ENCODE measurements at regions not wholly inside any gene's neighbourhood (a gene's known extent, or its start where the extent isn't known, plus 50 kb on each side); places are given as distances from the start of the nearest gene placed in this dataset.

- DNase-seq: no peak
These were observed 214.6 kb upstream of the KLF6 start for GRCh38 chr10:3999642-4000041.

DNA sequence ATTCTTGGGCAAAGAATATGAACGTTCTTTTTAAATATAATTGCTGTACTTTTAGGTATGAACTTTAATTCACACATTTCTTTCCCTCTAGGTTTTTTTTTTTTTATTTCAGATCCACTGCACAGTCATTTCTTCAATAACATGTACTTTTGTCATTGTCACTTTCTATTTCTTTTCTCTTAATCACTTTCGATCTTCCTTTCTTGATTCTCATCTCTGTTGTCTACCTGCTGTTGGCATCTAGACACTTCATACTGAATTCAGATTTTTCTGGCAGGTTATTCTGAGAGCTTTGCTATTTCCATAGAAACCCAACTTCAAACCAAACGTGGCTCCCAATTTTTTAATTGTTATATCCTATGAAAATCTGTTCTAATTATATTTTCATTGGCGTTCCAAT is 211.7 kb upstream of the KLF6 start:
- DNase-seq: no peak

- no peak for DNase-seq
These were observed 210.5 kb upstream of the KLF6 start for GRCh38 chr10:3995302-3996210.

GRCh38 chr10:3992382-3993178 is 207.6 kb upstream of the KLF6 start:
- DNase-seq: no peak

DNA sequence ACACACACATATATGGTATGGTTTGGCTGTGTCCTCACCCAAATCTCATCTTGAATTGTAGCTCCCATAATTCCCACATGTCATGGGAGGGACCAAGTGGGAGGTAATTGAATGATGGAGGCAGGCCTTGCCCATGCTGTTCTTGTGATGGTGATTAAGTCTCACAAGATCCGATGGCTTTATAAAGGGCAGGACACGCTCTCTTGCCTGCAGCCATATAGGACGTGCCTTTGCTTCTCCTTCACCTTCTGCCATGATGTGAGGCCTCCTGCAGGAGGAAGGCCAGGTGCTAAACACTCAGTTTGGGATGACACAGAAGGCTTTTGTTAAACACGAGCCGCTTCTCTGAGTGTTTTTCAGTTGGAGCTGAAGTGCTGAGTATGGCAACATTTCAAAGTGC is 205.3 kb upstream of the KLF6 start:
- DNase-seq: no peak

DNA sequence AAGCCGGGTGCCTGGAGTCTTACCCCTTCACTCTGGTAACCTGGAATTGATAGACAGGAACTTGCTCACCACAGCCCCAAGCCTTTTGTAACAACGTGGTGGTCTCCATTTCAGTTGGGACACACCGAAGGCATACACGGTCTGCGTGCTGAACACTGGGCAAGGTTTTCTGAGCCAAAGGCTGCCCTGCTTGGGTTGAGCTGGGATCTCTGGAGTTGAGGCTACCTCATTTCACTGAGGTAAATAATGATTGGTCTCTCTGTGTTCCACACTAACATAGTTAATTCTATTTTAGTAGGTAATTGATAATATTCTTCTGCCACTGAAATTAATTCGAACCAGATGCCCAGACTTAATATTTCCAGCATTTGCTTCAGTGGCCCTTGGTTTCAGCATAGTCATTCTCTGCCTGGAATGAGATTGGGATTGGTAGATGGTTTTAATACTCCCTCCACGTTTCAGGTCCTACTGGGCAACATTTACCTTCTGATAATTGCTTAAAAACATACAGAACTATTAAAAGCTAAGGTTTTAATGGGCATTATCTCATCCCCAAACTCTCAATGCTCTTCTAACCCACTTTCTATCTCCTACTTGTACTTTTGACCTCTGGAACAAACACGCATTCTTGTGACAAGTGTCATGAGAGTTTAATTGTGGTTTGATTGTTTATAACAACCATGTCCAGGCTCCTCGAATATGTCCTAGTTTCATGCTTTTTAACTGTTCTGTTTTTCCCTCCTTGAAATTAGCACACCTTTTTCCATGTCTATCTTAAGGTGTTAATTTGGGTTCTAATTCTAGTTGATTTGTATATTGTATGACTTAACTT is 202.3 kb upstream of the KLF6 start:
- no peak for DNase-seq

DNA sequence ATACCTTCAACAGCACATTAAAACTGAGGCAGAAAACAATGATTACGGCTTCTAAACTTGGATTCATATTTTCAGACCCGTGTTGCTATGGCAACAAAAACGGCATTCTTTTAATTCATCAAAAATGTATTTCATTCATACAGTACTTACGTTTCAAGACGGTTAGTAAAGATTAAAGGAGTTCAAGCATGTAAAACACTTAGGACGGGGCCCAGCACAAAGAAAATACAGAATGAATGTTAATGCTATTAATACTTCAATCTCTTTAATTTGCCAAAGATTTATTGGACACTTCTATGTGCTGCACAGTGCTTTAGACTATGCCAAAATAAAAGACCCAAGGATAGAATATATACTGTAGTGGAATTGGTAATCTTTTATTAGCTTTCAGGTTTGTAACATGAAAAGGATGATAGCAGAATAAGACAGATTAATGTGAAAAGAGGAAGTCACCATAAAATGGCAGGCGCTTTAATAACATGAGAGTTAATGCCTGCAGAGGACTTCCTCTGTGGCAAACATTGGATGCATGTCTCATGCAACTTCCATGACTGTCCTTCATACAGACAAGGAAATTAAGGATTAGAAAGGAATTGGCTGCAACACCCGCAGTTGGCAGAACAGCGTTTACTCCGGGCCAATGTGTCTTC is 201.6 kb upstream of the KLF6 start:
- DNase-seq: no peak

DNA sequence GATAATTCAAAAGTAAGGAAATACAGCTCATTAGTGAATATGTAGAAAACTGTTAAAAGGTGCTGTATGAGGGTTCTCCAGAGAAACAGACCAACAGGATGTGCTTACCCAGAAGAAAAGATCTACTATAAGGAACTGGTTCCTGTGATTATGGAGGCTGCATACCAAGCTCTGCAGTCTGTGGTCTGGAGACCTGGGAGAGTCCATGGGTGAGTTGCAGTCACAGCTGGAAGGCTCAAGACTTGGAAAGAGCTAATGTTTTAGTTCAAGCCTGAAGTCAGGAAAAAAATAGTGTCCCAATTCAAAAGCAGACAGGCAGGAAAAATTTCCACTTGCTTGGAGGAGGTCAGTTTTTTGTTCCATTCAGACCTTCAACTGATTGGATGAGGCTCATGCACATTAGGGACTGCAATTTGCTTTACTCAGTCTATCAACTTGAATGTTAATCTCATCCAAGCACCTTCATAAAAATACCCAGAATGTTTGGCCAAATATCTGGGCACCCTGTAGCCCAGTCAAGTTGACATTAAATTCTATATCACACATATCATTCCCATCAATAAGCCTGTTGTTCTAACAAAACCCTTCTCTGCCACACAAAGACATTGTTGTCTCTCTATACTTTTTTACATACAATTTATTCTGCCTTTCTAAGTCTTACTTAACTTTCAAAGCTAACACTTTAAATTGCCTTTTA is 197.9 kb upstream of the KLF6 start:
- no peak for DNase-seq

GRCh38 chr10:3981300-3981699 is 196.3 kb upstream of the KLF6 start:
- DNase-seq: no peak

DNA sequence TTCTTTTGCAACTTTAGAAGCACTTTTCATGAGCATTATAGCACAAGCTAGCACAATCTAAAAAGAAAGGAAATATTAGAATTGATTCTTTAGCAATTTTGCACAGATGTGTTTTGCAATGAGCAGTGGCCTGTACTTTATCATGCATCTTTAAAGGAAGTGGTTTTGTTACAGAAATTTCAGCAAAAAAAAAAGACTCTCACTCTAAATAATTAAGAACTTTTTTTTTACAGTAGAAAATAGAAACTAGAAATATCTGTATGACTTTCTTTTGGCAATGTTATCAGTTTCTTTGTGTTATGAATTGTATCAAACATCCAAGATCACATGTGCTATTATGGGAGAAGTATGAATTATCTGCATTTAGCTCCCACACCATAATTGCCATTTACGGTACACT is 195.7 kb upstream of the KLF6 start:
- no peak for DNase-seq

DNA sequence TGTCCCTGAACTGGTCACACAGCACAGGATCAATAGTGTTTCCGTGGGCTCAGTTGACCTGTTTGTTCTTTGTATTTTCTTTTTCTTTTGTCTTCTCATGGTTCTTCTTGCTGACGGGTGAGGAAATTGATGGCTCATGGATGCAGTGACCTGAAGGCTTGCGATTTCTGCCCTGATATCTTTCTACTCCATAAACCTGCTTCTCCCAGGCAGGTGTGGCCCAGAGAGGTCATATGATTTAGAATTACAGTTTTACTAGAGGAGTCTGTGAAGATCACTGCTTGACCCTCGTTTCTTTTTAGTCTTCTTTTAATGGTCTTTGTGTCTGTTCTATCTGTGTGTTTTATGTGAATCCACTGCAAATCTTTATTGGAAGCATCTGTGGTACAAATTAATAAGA is 195.1 kb upstream of the KLF6 start:
- no peak for DNase-seq

DNA sequence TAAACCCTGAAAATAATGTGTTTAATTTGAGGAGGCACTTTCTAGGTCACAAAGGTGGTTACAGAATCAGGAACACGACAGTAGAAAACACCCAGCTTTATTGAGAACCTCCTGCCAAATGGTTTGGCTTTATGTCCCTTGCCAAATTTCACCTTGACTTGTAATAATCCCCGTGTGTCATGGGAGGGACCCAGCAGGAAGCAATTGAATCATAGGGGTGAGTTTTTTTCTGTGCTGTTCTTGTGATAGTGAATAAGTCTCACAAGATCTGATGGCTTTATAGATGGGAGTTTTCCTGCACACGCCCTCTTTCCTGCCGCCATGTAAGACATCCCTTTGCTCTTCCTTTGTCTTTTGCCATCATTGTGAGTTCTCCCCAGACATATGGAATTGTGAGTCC is 193.8 kb upstream of the KLF6 start:
- DNase-seq: no peak

GRCh38 chr10:3978174-3978573 is 193.2 kb upstream of the KLF6 start:
- no peak for DNase-seq

GRCh38 chr10:3977761-3978160 is 192.8 kb upstream of the KLF6 start:
- no peak for DNase-seq

DNA sequence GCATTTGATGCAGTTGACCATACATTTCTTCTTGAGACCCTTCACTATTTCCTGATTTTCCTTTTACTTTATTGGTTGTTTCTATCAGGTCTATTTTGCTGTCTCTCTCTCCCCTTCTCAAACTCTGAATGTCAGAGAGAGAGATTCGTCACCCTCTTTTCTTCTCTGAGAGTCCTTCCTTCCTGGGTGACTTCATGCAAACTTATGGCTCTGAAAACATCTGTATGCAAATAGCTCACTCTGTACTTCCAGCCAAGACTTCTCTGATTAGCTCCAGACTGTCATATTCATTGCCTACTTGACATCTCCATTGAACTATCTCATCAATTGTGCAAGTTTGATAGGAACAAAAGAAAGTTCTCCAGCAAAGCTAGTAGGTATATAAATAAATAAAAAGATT is 191.7 kb upstream of the KLF6 start:
- DNase-seq: no peak

- DNase-seq: no peak
These were observed 191.2 kb upstream of the KLF6 start for GRCh38 chr10:3976171-3976570.

- no peak for DNase-seq
These were observed 190.0 kb upstream of the KLF6 start for GRCh38 chr10:3975016-3975415.

DNA sequence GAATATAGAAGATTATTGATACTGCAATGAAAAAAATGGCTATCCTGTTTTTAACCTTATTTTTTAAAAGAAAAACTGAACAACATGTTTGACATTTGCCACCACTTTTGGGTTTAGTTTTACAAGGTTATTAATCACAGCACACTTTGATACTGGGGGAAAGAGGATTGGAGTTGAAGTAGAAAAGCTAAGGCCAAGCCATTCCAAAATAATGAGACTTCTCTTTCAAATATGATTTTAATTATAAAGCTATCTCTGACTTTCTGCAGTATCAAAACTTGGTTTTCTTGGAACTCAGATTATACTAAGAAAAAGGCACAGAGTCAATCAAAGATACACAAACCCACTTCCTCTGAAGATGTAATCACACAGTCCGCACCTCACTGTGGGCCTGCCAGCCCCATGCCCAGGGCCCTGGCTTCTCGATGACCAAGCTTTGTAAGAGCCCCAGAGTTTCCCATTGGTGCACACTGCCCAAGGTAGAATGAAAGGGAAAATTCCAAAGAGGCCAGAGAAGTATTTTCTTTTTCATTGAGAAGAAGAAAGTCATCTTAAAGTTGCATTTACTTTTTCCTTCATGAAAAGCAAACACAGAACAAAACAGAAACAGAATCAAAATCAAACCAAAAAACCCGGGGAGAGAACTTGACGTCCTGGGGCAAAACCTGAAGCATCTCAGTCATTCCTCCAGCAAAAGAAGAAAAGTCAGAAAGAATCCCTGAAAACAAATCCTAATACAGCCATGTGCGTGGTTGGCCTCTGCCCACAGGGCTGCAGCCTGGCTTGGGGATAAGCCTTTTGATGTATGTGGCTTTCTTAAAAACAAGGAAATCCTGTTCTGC is 187.7 kb upstream of the KLF6 start:
- DNase-seq: no peak

DNA sequence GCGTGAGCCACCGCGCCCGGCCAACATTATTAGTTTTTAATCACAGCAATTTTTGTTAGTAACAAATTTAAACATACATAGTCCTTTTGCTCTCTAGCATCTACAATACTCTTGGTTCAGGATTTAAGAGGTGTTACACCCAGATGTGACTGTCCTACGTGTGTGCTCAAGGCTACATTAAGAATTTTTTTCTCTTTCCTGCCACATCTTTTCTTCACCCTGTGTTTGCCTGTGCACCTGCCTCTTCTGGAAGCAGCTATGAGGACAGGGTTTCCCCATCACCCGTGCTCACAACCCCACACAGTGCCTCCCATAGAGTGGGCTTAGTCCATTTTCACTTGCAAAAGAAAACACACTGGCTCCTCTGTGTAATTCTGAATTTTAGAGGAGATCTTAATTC is 186.7 kb upstream of the KLF6 start:
- no peak for DNase-seq

DNA sequence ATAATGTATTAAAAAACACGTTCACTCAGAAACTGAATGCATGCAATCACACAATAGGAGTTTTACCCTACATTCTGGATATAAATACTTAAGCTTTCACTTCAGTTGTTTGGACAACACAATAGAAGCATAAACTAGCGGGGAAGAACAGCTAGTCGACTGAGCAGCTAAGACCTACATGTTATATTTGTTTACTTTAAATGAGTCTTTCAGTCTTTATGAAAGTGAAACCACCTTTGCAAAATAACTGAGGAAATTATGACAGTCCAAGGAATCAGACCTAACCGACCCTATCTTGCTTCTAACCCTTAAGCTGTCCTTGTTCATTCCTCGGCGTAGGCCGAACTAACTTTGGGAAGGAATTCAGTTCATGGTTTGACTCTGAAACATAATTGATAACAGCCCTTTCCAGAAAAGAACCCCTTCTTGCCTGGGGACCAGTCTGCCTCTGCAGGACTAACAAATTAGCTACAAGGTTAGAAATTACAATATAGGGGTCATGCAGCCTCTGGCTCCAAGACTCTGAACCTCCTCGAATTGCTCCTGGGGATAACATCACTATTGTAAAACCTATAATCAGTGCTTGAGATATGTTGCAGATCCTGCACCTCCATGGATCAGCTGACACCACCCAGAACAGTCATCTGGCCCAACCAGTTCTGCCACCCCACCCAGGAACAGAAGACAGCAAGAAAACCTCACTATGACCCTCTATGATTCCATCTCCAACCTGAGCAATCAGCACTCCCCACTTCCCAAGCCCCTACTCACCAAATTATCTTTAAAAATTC is 185.1 kb upstream of the KLF6 start:
- DNase-seq: no peak

Data from left hindlimb (tissue), 1 donor.